ENCODE measurements at regions not wholly inside any gene's neighbourhood (a gene's known extent, or its start where the extent isn't known, plus 50 kb on each side); places are given as distances from the start of the nearest gene placed in this dataset.

DNA sequence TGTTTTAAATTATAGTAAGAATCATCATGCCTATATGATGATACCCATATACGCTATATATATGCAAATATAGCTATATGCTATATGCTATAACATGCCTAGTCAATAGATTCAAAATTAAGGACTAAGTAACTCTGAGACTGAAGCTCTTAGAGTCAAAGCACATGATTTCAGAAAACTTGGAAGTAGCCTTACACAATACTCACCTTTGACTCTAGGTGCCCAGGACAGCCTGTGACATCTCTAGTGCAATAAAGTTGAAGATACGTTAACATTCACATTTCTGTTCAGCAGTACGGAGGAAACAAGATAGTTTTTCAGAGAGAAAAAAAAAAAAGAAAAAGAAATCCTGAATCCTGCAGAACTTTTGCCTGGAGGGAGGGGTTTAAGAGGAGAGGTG, 149.7 kb upstream of the PIK3C3 start:
- WGBS, 2 donors: 72 to 74% methylated on average over 3 of the region's 3 CpGs
- DNase-seq: no peak
- Histone ChIP-seq H3K4me3 (no peak overlapping the region), H3K36me3 (no peaks in the 10 kb centered on the region), H3K27ac (no peak overlapping the region), H3K27me3 (no peaks in the 10 kb centered on the region), H3K9me3 (no peaks in the 10 kb centered on the region), H3K4me1 (no peaks in the 10 kb centered on the region)
- no peak for ATAC-seq (ENCODE audit: low FRiP score in 2 of 2)
- no peak for TF ChIP-seq POLR2AphosphoS5 (IDR thresholded peaks at IDR 0.05)
- no peak for TF ChIP-seq POLR2A (IDR thresholded peaks at IDR 0.05)

DNA sequence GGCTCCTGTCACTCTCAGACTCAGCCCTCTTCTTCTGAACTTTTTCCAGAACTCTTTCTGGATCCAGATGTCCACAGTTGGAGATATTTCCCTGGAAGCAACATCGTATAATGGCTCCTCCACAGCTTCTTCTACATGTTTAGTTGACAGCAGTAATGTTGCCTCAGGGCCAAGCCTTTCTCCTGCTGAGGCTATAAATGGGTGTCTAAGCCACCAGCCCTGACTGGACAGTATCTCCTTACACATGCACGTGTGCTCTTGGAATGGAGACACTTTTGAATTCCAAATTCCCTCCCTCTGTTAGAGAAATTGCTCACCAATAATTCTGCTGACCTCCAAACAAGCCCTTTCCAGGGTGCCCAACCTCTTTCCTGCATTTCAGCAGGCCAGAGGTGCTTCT, 156.2 kb upstream of the PIK3C3 start:
- no peak for TF ChIP-seq EP300 (IDR thresholded peaks at IDR 0.05)
- no peak for TF ChIP-seq POLR2A (IDR thresholded peaks at IDR 0.05)
- TF ChIP-seq POLR2AphosphoS5 (IDR thresholded peaks at IDR 0.05): no peak
- TF ChIP-seq, protein P1, sequence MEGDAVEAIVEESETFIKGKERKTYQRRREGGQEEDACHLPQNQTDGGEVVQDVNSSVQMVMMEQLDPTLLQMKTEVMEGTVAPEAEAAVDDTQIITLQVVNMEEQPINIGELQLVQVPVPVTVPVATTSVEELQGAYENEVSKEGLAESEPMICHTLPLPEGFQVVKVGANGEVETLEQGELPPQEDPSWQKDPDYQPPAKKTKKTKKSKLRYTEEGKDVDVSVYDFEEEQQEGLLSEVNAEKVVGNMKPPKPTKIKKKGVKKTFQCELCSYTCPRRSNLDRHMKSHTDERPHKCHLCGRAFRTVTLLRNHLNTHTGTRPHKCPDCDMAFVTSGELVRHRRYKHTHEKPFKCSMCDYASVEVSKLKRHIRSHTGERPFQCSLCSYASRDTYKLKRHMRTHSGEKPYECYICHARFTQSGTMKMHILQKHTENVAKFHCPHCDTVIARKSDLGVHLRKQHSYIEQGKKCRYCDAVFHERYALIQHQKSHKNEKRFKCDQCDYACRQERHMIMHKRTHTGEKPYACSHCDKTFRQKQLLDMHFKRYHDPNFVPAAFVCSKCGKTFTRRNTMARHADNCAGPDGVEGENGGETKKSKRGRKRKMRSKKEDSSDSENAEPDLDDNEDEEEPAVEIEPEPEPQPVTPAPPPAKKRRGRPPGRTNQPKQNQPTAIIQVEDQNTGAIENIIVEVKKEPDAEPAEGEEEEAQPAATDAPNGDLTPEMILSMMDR (IDR thresholded peaks at IDR 0.05): no peak
- H3K27me3 ChIP-seq: no peaks in the 10 kb centered on the region
- no peak overlapping the region for H3K27ac ChIP-seq
- no peaks in the 10 kb centered on the region for H3K4me1 ChIP-seq
- WGBS, 2 donors: 69 to 78% methylated on average over 2 of the region's 2 CpGs
- H3K4me3 ChIP-seq: no peak overlapping the region
- H3K9me3 ChIP-seq: no peaks in the 10 kb centered on the region
- no peaks in the 10 kb centered on the region for H3K36me3 ChIP-seq
- ATAC-seq (ENCODE audit: low FRiP score in 2 of 2) (no peak), DNase-seq (no peak)

GRCh38 chr18:41790687-41791086, 164.3 kb upstream of the PIK3C3 start:
- no peak for ATAC-seq (ENCODE audit: low FRiP score in 2 of 2)
- WGBS, 2 donors: 79 to 85% methylated on average over 5 of the region's 5 CpGs
- H3K27ac ChIP-seq: no peak overlapping the region

DNA sequence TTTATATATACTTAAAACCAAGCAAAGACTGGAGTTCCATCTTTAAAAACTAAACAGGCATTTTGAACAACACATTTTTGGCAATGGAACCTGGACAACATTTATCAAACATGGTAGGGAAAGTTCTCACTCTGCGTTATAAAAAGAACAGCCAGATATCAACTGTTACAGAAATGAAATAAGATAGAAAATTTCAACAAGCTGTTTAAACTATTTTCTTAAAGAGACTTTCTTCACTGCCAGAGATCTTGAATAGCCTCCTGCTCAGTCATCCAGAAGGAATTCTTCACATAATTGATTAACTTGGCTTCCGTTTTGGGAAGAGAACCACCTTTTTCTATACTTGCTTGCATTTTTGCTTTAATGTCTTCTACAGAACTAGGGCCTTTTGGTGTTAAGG, 166.0 kb upstream of the PIK3C3 start:
- ATAC-seq (ENCODE audit: low FRiP score in 2 of 2): no peak
- H3K27me3 ChIP-seq: no peaks in the 10 kb centered on the region
- no peak overlapping the region for H3K4me3 ChIP-seq
- TF ChIP-seq POLR2A (IDR thresholded peaks at IDR 0.05) (no peak), POLR2AphosphoS5 (IDR thresholded peaks at IDR 0.05) (no peak), EP300 (IDR thresholded peaks at IDR 0.05) (no peak)
- TF ChIP-seq, protein P1 (IDR thresholded peaks at IDR 0.05): no peak
- no peaks in the 10 kb centered on the region for H3K36me3 ChIP-seq
- no peak for DNase-seq
- H3K4me1 ChIP-seq: no peaks in the 10 kb centered on the region
- H3K27ac ChIP-seq: no peak overlapping the region
- no peaks in the 10 kb centered on the region for H3K9me3 ChIP-seq
- 77 to 80% methylated on average over 2 of the region's 2 CpGs for WGBS, 2 donors

More at GRCh38 chr18:41790687-41791086, 164.3 kb upstream of the PIK3C3 start:
- H3K36me3 ChIP-seq: no peaks in the 10 kb centered on the region
- no peaks in the 10 kb centered on the region for H3K27me3 ChIP-seq
- TF ChIP-seq POLR2A (IDR thresholded peaks at IDR 0.05): no peak
- no peak for TF ChIP-seq EP300 (IDR thresholded peaks at IDR 0.05)
- TF ChIP-seq, protein P1 (IDR thresholded peaks at IDR 0.05): no peak
- TF ChIP-seq POLR2AphosphoS5 (IDR thresholded peaks at IDR 0.05): no peak
- no peak overlapping the region for H3K4me3 ChIP-seq
- no peaks in the 10 kb centered on the region for H3K9me3 ChIP-seq
- H3K4me1 ChIP-seq: no peaks in the 10 kb centered on the region
- DNase-seq: no peak

- TF ChIP-seq POLR2AphosphoS5 (IDR thresholded peaks at IDR 0.05) (no peak), POLR2A (IDR thresholded peaks at IDR 0.05) (no peak), EP300 (IDR thresholded peaks at IDR 0.05) (no peak)
- TF ChIP-seq, protein P1 (IDR thresholded peaks at IDR 0.05): no peak
- no peaks in the 10 kb centered on the region for H3K4me1 ChIP-seq
- WGBS, 2 donors: 50 to 74% methylated on average over 1 of the region's 1 CpG
- no peaks in the 10 kb centered on the region for H3K36me3 ChIP-seq
- no peak overlapping the region for H3K27ac ChIP-seq
- no peaks in the 10 kb centered on the region for H3K27me3 ChIP-seq
- no peak for DNase-seq
- no peaks in the 10 kb centered on the region for H3K9me3 ChIP-seq
- no peak overlapping the region for H3K4me3 ChIP-seq
- ATAC-seq (ENCODE audit: low FRiP score in 2 of 2): no peak
Observed at GRCh38 chr18:41783879-41784278, 171.2 kb upstream of the PIK3C3 start.
